H9 (cell line): ENCODE measurements at regions not wholly inside any gene's neighbourhood (a gene's known extent, or its start where the extent isn't known, plus 50 kb on each side); places are given as distances from the start of the nearest gene placed in this dataset.

ENCODE experiments used
- DNase-seq: peaks from one replicate; pipeline ENCODE4 v3.0.0-alpha.2; 2017
- H2AFZ ChIP-seq: one replicate; pipeline ENCODE4 v1.6.1; 2013; ENCODE audit warnings: mild to moderate bottlenecking, low read length, control low read depth, moderate library complexity
- H2AK5ac ChIP-seq: 2 replicates; pipeline ENCODE4 v1.6.1; 2013; ENCODE audit warnings: low read length, control low read depth, mixed read lengths; ENCODE audit not compliant: insufficient read length
- H2BK120ac ChIP-seq: one replicate; pipeline ENCODE4 v1.6.1; 2013; ENCODE audit warnings: low read depth, mild to moderate bottlenecking, low read length, control low read depth, inconsistent platforms; ENCODE audit not compliant: poor library complexity, severe bottlenecking
- H2BK12ac ChIP-seq: 2 replicates; pipeline ENCODE4 v1.6.1; 2013; ENCODE audit warnings: low read length, control low read depth, mixed read lengths, low read depth; ENCODE audit not compliant: insufficient read length
- H2BK15ac ChIP-seq: 2 replicates; pipeline ENCODE4 v1.6.1; 2013; ENCODE audit warnings: low read depth, low read length, control low read depth
- H2BK20ac ChIP-seq: one replicate; pipeline ENCODE4 v1.6.1; 2013; ENCODE audit warnings: low read depth, mild to moderate bottlenecking, low read length, control low read depth, inconsistent platforms; ENCODE audit not compliant: poor library complexity, severe bottlenecking
- H2BK5ac ChIP-seq: 2 replicates; pipeline ENCODE4 v1.6.1; 2013; ENCODE audit warnings: low read length, control low read depth, mixed read lengths; ENCODE audit not compliant: insufficient read length
- H3K14ac ChIP-seq: 2 replicates; pipeline ENCODE4 v1.6.1; 2013; ENCODE audit warnings: low read length, control low read depth; ENCODE audit not compliant: insufficient read depth
- H3K18ac ChIP-seq: 2 replicates; pipeline ENCODE4 v1.6.1; 2013; ENCODE audit warnings: low read depth, mild to moderate bottlenecking, mixed read lengths, low read length, control low read depth; ENCODE audit not compliant: insufficient read length
- H3K23ac ChIP-seq: 2 replicates; pipeline ENCODE4 v1.6.1; 2013; ENCODE audit warnings: low read length, control low read depth, mixed read lengths, low read depth; ENCODE audit not compliant: insufficient read length
- H3K23me2 ChIP-seq: 2 replicates; pipeline ENCODE4 v1.6.1; 2013; ENCODE audit warnings: low read depth, mild to moderate bottlenecking, mixed read lengths, low read length, control low read depth; ENCODE audit not compliant: insufficient read length, poor library complexity, severe bottlenecking
- H3K27ac ChIP-seq: 2 replicates; pipeline ENCODE4 v1.5.1; 2013; ENCODE audit warnings: low read length, control low read depth, mixed read lengths, low read depth; ENCODE audit not compliant: insufficient read length
- H3K27me3 ChIP-seq: 2 replicates; pipeline ENCODE4 v1.6.1; 2013; ENCODE audit warnings: low read length, control low read depth, inconsistent platforms; ENCODE audit not compliant: insufficient read depth
- H3K4ac ChIP-seq: 2 replicates; pipeline ENCODE4 v1.6.1; 2013; ENCODE audit warnings: low read depth, mild to moderate bottlenecking, control low read depth, inconsistent platforms, low read length, moderate library complexity
- H3K4me1 ChIP-seq: 2 replicates; pipeline ENCODE4 v1.6.1; 2013; ENCODE audit warnings: low read length, control low read depth, inconsistent platforms; ENCODE audit not compliant: insufficient read depth
- H3K4me2 ChIP-seq: 2 replicates; pipeline ENCODE4 v1.6.1; 2013; ENCODE audit warnings: low read length, control low read depth, mixed read lengths; ENCODE audit not compliant: insufficient read length, insufficient read depth
- H3K56ac ChIP-seq: 2 replicates; pipeline ENCODE4 v1.6.1; 2013; ENCODE audit warnings: low read depth, mild to moderate bottlenecking, mixed read lengths, low read length, control low read depth; ENCODE audit not compliant: insufficient read length
- H3K79me1 ChIP-seq: 2 replicates; pipeline ENCODE4 v1.6.1; 2013; ENCODE audit warnings: low read depth, mild to moderate bottlenecking, moderate library complexity, low read length, control low read depth, inconsistent platforms; ENCODE audit not compliant: insufficient read depth, poor library complexity, severe bottlenecking
- H3K79me2 ChIP-seq: 2 replicates; pipeline ENCODE4 v1.6.1; 2013; ENCODE audit warnings: low read length, control low read depth, inconsistent platforms; ENCODE audit not compliant: insufficient read depth
- H3K9ac ChIP-seq: 2 replicates; pipeline ENCODE4 v1.6.1; 2013; ENCODE audit warnings: low read length, control low read depth, mixed read lengths; ENCODE audit not compliant: insufficient read length; ENCODE audit errors: extremely low read depth
- H3K9me3 ChIP-seq: one replicate; pipeline ENCODE4 v1.6.1; 2013; ENCODE audit warnings: low read depth, low read length, inconsistent platforms; ENCODE audit not compliant: control insufficient read depth
- H3T11ph ChIP-seq: one replicate; pipeline ENCODE4 v1.6.1; 2013; ENCODE audit warnings: mild to moderate bottlenecking, low read length, control low read depth, inconsistent platforms
- H4K20me1 ChIP-seq: one replicate; pipeline ENCODE4 v1.6.1; 2013; ENCODE audit not compliant: control insufficient read depth, insufficient read length, insufficient read depth
- H4K5ac ChIP-seq: 2 replicates; pipeline ENCODE4 v1.6.1; 2013; ENCODE audit warnings: low read depth, mild to moderate bottlenecking, mixed read lengths, low read length, control low read depth; ENCODE audit not compliant: insufficient read length
- H4K8ac ChIP-seq: replicated peaks from 2 replicates; pipeline ENCODE4 v1.6.1; 2013; ENCODE audit warnings: low read length, control low read depth, mixed read lengths, low read depth; ENCODE audit not compliant: insufficient read length
- H4K91ac ChIP-seq: 2 replicates; pipeline ENCODE4 v1.6.1; 2013; ENCODE audit warnings: low read depth, mild to moderate bottlenecking, moderate library complexity, mixed read lengths, low read length, control low read depth; ENCODE audit not compliant: insufficient read length
- H3K27ac Mint-ChIP-seq, 3 experiments: 2 replicates in 2 of 3; 3 replicates in 1 of 3; pipeline ENCODE4 v1.8.0; 2020 to 2021; ENCODE audit warnings: mixed read lengths in 3 of 3, mild to moderate bottlenecking in 1 of 3, moderate library complexity in 1 of 3
- H3K27me3 Mint-ChIP-seq: 2 replicates; pipeline ENCODE4 v1.8.0; 2021; ENCODE audit warnings: low read depth, mild to moderate bottlenecking, moderate library complexity, mixed read lengths
- H3K36me3 Mint-ChIP-seq, 3 experiments: 2 replicates in 2 of 3; 3 replicates in 1 of 3; pipeline ENCODE4 v1.8.0; 2020 to 2021; ENCODE audit warnings: low read depth in 3 of 3, mixed read lengths in 3 of 3; ENCODE audit not compliant: insufficient read depth in 1 of 3
- H3K4me1 Mint-ChIP-seq, 2 experiments: 2 replicates each; pipeline ENCODE4 v1.8.0; 2020; ENCODE audit warnings: mixed read lengths in 2 of 2
- H3K4me3 Mint-ChIP-seq, 2 experiments: 2 replicates in 1 of 2; 3 replicates in 1 of 2; pipeline ENCODE4 v1.8.0; 2020 to 2021; ENCODE audit warnings: mild to moderate bottlenecking in 2 of 2, mixed read lengths in 2 of 2, moderate library complexity in 1 of 2
- H3K9me3 Mint-ChIP-seq, 2 experiments: 2 replicates in 1 of 2; 3 replicates in 1 of 2; pipeline ENCODE4 v1.8.0; 2020; ENCODE audit warnings: mild to moderate bottlenecking in 2 of 2, mixed read lengths in 2 of 2, moderate library complexity in 1 of 2
- WGBS: extraction: QIAGEN DNeasy Blood & Tissue Kit; methylation state at CpG from one replicate; pipeline ENCODE4 v1.1.7; 2013; ENCODE audit warnings: missing lambda C conversion rate, low lambda C conversion rate, mixed read lengths; ENCODE audit not compliant: insufficient read length; ENCODE audit errors: extremely low coverage; 5-methylcytosine and 5-hydroxymethylcytosine counted together
- TF ChIP-seq, protein P1 (sequence below): fragments of 200-600 bp; sonication (generic); conservative IDR thresholded peaks from 3 replicates; pipeline ENCODE4 v1.8.0; 2021; ENCODE audit warnings: antibody characterized with exemption, mild to moderate bottlenecking

DNA sequence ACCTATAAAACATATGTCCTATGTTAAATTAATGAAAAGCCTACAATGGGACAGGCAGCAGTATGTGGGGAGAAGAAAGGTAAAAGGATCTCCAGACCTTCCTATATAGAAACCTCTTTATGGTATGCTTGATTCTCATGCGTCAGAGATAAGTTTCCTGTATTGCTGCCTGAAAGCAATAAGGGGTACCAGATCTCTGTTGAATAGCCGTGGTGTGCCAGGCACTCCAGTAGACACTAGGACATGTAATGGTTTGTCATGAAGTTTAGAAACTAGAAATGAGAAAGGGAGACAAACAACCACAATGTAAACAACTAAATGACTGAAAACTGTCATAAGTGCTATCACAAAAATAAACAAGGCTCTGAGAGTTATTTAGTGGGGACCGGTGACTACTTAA lies 168.1 kb downstream of the EFHB start:
- no peak overlapping the region for H2BK20ac ChIP-seq
- peaks cover 7 to 10% of the 10 kb centered on the region in 2 experiments for H3K4me1 Mint-ChIP-seq
- no peaks in the 10 kb centered on the region for H3K4me1 ChIP-seq
- no peak overlapping the region for H3K14ac ChIP-seq
- no peak for DNase-seq
- WGBS = no CpG with 5 or more reads among the region's 3 CpGs
- H3K27me3 Mint-ChIP-seq = no peaks in the 10 kb centered on the region
- no peaks in the 10 kb centered on the region for H3K79me1 ChIP-seq
- H3K36me3 Mint-ChIP-seq = no peaks in the 10 kb centered on the region
- H4K5ac ChIP-seq = no peak overlapping the region
- peak overlapping the region in 1 of 3 experiments; percentile 19; a peak in 1 of 7 replicates for H3K27ac Mint-ChIP-seq
- no peak overlapping the region for H2BK5ac ChIP-seq
- H2BK120ac ChIP-seq = no peak overlapping the region
- H2BK15ac ChIP-seq = no peak overlapping the region
- no peak overlapping the region for H3K56ac ChIP-seq
- H3K23me2 ChIP-seq = no peaks in the 10 kb centered on the region
- no peak overlapping the region for H2BK12ac ChIP-seq
- no peak overlapping the region for H3K4me3 Mint-ChIP-seq
- no peak overlapping the region for H3K4ac ChIP-seq
- H4K91ac ChIP-seq = no peak overlapping the region
- H3K27ac ChIP-seq = no peak overlapping the region
- H2AK5ac ChIP-seq = no peak overlapping the region
- H4K8ac ChIP-seq = no peak overlapping the region
- H4K20me1 ChIP-seq = no peaks in the 10 kb centered on the region
- TF ChIP-seq, protein P1, sequence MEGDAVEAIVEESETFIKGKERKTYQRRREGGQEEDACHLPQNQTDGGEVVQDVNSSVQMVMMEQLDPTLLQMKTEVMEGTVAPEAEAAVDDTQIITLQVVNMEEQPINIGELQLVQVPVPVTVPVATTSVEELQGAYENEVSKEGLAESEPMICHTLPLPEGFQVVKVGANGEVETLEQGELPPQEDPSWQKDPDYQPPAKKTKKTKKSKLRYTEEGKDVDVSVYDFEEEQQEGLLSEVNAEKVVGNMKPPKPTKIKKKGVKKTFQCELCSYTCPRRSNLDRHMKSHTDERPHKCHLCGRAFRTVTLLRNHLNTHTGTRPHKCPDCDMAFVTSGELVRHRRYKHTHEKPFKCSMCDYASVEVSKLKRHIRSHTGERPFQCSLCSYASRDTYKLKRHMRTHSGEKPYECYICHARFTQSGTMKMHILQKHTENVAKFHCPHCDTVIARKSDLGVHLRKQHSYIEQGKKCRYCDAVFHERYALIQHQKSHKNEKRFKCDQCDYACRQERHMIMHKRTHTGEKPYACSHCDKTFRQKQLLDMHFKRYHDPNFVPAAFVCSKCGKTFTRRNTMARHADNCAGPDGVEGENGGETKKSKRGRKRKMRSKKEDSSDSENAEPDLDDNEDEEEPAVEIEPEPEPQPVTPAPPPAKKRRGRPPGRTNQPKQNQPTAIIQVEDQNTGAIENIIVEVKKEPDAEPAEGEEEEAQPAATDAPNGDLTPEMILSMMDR = no peak
- no peak overlapping the region for H3K18ac ChIP-seq
- H3K9ac ChIP-seq = no peak overlapping the region
- no peak overlapping the region for H3T11ph ChIP-seq
- no peaks in the 10 kb centered on the region for H3K9me3 ChIP-seq
- no peaks in the 10 kb centered on the region for H3K9me3 Mint-ChIP-seq
- H3K4me2 ChIP-seq = no peak overlapping the region
- H3K27me3 ChIP-seq = no peaks in the 10 kb centered on the region
- no peak overlapping the region for H3K23ac ChIP-seq
- H3K79me2 ChIP-seq = no peaks in the 10 kb centered on the region
- no peak overlapping the region for H2AFZ ChIP-seq
